ENCODE measurements at regions not wholly inside any gene's neighbourhood (a gene's known extent, or its start where the extent isn't known, plus 50 kb on each side); places are given as distances from the start of the nearest gene placed in this dataset.

- no peak overlapping the region for H2AFZ ChIP-seq (ENCODE audit: insufficient read depth, low read depth, low read length, poor library complexity, severe bottlenecking)
- peaks cover 0 to 2% of the 10 kb centered on the region in 2 donors for H3K27me3 ChIP-seq (ENCODE audit: control insufficient read depth in 2 of 2, insufficient read depth in 2 of 2, low read length in 2 of 2)
- no peaks in the 10 kb centered on the region for H3K79me2 ChIP-seq (ENCODE audit: insufficient read depth, low read length)
- Mint-ChIP-seq H3K27ac (no peak overlapping the region), H3K27me3 (ENCODE audit: low read depth in 3 of 3) (peaks cover 0 to 6% (median 4%) of the 10 kb centered on the region in 3 donors), H3K4me1 (no peaks in the 10 kb centered on the region), H3K9me3 (peaks cover 0 to 2% (median 0%) of the 10 kb centered on the region in 7 donors), H3K4me3 (no peak overlapping the region), H3K36me3 (no peaks in the 10 kb centered on the region)
- H3K9ac ChIP-seq (ENCODE audit: insufficient read depth, low read length, poor library complexity, severe bottlenecking), result no peak overlapping the region
- intact Hi-C loops (cut with micrococcal nuclease), result no loop called here
- no peak overlapping the region for H3K4me2 ChIP-seq (replicated peaks; ENCODE audit: extremely low read depth, low read length, poor library complexity, severe bottlenecking)
- no peaks in the 10 kb centered on the region for H3K36me3 ChIP-seq (replicated peaks in 1 of 2; ENCODE audit: control insufficient read depth in 1 of 2, insufficient read depth in 2 of 2, low read length in 2 of 2)
- DNase-seq, result no peak
- no peak for TF ChIP-seq CTCF (IDR thresholded peaks at IDR 0.05)
- no peak overlapping the region for H3K4me3 ChIP-seq (replicated peaks in 1 of 3; ENCODE audit: low read depth in 2 of 3, low read length in 3 of 3)
- H3K9me3 ChIP-seq (replicated peaks in 1 of 2; ENCODE audit: control insufficient read depth in 1 of 2, insufficient read depth in 1 of 2, low read length in 2 of 2), result no peaks in the 10 kb centered on the region
- H3K27ac ChIP-seq (ENCODE audit: low read depth in 1 of 2, low read length in 2 of 2), result no peak overlapping the region
- no peaks in the 10 kb centered on the region for H3K4me1 ChIP-seq (ENCODE audit: control insufficient read depth in 1 of 2, insufficient read depth in 2 of 2, low read length in 2 of 2)
- no peaks in the 10 kb centered on the region for H4K20me1 ChIP-seq (ENCODE audit: insufficient read depth, low read length)
- no CpG with 5 or more reads among the region's 6 CpGs for WGBS (ENCODE audit: insufficient coverage)
These were observed 74.4 kb downstream of the RWDD3 start for GRCh38 chr1:95308276-95309030.

- Histone ChIP-seq H3K4me2 (replicated peaks; ENCODE audit: extremely low read depth, low read length, poor library complexity, severe bottlenecking) (no peak overlapping the region), H4K20me1 (ENCODE audit: insufficient read depth, low read length) (no peaks in the 10 kb centered on the region), H3K4me3 (replicated peaks in 1 of 3; ENCODE audit: low read depth in 2 of 3, low read length in 3 of 3) (no peak overlapping the region), H3K9ac (ENCODE audit: insufficient read depth, low read length, poor library complexity, severe bottlenecking) (no peak overlapping the region), H3K4me1 (ENCODE audit: control insufficient read depth in 1 of 2, insufficient read depth in 2 of 2, low read length in 2 of 2) (no peaks in the 10 kb centered on the region), H3K79me2 (ENCODE audit: insufficient read depth, low read length) (no peaks in the 10 kb centered on the region), H3K9me3 (replicated peaks in 1 of 2; ENCODE audit: control insufficient read depth in 1 of 2, insufficient read depth in 1 of 2, low read length in 2 of 2) (no peaks in the 10 kb centered on the region), H3K36me3 (replicated peaks in 1 of 2; ENCODE audit: control insufficient read depth in 1 of 2, insufficient read depth in 2 of 2, low read length in 2 of 2) (no peaks in the 10 kb centered on the region), H3K27me3 (ENCODE audit: control insufficient read depth in 2 of 2, insufficient read depth in 2 of 2, low read length in 2 of 2) (peaks cover 0 to 2% of the 10 kb centered on the region in 2 donors), H2AFZ (ENCODE audit: insufficient read depth, low read depth, low read length, poor library complexity, severe bottlenecking) (no peak overlapping the region), H3K27ac (ENCODE audit: low read depth in 1 of 2, low read length in 2 of 2) (no peak overlapping the region)
- Mint-ChIP-seq H3K27me3 (ENCODE audit: low read depth in 3 of 3) (peaks cover 0 to 4% (median 4%) of the 10 kb centered on the region in 3 donors), H3K9me3 (peaks cover 0 to 2% (median 0%) of the 10 kb centered on the region in 7 donors), H3K27ac (no peak overlapping the region), H3K4me1 (no peaks in the 10 kb centered on the region), H3K4me3 (no peak overlapping the region), H3K36me3 (no peaks in the 10 kb centered on the region)
- no peak for DNase-seq
- no peak for TF ChIP-seq CTCF (IDR thresholded peaks at IDR 0.05)
- 33% methylated on average over 1 of the region's 2 CpGs for WGBS (ENCODE audit: insufficient coverage)
- intact Hi-C loops (cut with micrococcal nuclease), result no loop called here
These were observed 75.0 kb downstream of the RWDD3 start for GRCh38 chr1:95309031-95309471.

Measured in CD14-positive monocyte (primary cell).